HL-60 (cell line): ENCODE measurements at regions not wholly inside any gene's neighbourhood (a gene's known extent, or its start where the extent isn't known, plus 50 kb on each side); places are given as distances from the start of the nearest gene placed in this dataset.

ENCODE experiments used
- CTCF ChIP-seq: IDR thresholded peaks from one replicate; pipeline ENCODE4 v1.5.1; 2011; ENCODE audit warnings: low read length, control low read depth, inconsistent platforms; ENCODE audit not compliant: insufficient read depth
- POLR2AphosphoS5 ChIP-seq: IDR thresholded peaks from 2 replicates; pipeline ENCODE4 v1.6.1; 2012; ENCODE audit warnings: low read depth
- REST ChIP-seq: IDR thresholded peaks from 2 replicates; pipeline ENCODE4 v1.6.1; 2012; ENCODE audit warnings: low read depth; ENCODE audit not compliant: insufficient replicate concordance
- SPI1 ChIP-seq: IDR thresholded peaks from 2 replicates; pipeline ENCODE4 v1.6.1; 2012; ENCODE audit warnings: low read depth, mild to moderate bottlenecking, borderline replicate concordance

GRCh38 chr7:68458010-68458908 is 1140.0 kb upstream of the AUTS2 start:
- TF ChIP-seq POLR2AphosphoS5 (no peak), CTCF (no peak), SPI1 (no peak), REST (no peak)
